Activated CD8-positive, alpha-beta memory T cell treated with anti-CD3 and anti-CD28 coated beads, Interleukin-2, amount 50 U/mL, for 1 hour (primary cell): ENCODE measurements at regions not wholly inside any gene's neighbourhood (a gene's known extent, or its start where the extent isn't known, plus 50 kb on each side); places are given as distances from the start of the nearest gene placed in this dataset.

ENCODE experiments used
- DNase-seq: peaks from one replicate; pipeline ENCODE4 v3.0.0-alpha.2; 2020; ENCODE audit errors: extremely low read depth

DNA sequence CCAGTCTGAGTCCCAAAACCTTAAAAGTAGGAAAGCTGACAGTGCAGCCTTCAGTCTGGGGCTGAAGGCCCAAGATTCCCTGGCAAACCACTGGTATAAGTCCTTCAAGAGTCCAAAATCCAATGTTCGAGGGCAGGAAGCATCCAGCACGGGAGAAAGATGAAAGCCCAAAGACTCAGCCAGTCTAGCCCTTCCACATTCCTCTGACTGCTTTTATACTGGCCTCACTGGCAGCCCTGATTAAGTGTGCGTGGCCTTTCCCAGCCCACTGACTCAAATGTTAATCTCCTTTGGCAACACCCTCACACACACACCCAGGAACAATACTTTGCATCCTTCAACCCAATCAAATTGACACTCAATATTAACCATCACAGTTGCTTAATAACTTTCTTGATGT, 372.1 kb upstream of the CCDC196 start:
- DNase-seq: no peak

DNA sequence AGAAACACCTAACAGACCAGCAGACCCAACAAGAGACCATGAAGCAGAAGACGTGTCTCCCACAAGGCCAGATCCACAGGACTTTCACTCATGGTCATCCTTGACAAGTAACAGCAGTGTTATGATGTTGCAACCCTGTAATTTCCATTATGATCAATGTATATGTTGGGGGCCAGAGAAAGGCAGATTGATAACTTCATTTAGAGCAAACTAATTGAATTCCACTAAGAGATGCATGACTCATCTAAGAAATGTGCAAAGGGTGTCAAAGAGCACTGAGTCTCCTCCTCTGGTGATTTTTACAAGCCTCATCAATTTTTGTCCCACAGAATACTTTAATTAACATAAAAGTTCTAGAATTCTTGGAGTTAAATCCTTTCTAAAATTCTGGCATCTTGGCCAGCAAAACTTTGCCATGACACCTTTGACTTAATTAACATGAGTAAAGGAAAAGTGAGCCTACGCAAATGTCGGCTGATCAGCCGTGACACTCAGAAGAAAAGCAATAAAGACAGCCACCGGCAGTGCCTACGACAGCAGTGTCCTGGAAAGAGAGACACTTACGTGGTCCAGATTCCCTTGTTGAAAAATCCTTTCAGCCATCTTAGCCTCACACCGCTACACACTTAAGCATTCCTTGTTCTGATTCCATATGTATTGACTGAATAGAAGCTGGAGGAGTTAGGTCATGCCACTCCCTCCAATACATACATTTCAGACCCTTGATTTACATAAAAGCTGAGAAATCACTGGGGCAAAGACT, 370.2 kb upstream of the CCDC196 start:
- DNase-seq: no peak

DNA sequence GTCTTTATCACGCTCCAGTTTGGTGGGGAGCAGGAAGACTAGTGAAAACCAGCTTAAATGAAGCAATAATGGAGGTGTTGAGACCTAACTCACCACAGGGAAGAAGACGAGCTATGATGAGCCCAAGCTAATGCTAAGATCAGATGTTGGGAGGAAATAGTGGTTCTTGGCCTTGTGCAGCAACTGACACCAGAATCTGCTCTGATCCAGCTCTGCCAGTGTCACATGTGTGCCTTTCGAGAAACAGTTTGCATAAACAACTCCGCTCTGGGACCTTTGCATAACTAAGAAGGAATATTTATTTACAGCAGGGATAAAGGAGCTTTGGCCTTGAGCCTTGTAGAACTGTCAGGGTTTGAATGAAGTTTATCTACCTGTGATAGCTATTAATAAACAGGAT, 369.4 kb upstream of the CCDC196 start:
- no peak for DNase-seq

DNA sequence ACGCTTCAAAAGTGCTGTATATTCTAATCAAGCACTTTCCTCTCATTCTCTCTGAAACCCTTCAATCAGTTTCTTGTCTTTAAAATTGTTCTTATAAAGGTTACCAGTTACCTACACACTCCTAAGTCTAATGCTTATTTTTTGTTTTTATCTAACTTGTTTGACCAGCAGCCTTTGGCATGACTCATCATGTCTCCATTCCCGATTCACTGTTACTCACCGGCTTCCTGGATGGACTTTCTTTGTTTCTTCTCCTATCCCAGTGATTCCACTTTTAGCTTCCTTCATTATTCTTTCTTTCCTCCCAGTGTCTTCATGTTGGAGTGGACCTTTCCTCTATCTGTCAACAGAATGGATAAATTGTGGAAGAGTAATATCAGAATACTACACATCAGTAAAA, 368.6 kb upstream of the CCDC196 start:
- no peak for DNase-seq

DNA sequence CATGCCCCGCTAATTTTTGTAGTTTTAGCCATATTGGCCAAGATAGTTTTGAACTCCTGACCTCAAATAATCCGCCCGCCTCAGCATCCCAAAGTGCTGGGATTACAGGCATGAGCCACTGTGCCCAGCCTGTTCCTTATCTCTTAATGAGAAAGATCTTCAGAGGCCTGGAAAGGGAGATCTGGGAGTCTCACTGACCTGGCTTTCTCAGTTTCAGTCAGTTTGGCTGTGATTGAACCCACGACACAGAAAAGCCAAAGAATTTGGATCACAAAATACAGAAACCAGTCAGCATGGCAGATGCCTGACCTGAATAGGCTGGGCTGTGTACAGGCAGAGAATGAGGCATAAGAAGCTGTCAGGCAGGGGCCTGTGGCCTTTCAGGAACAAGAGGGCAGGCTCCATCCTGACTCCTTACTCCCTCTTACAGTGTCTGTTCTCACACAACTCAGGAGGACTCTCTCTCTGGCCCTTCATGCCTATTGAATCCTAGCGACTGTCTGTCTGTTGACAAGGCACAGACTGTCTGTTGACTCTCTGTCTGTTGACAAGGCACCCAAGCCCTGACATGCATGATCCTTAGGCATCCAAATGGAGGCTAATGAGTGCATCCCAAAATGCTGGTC, 366.5 kb upstream of the CCDC196 start:
- DNase-seq: no peak

DNA sequence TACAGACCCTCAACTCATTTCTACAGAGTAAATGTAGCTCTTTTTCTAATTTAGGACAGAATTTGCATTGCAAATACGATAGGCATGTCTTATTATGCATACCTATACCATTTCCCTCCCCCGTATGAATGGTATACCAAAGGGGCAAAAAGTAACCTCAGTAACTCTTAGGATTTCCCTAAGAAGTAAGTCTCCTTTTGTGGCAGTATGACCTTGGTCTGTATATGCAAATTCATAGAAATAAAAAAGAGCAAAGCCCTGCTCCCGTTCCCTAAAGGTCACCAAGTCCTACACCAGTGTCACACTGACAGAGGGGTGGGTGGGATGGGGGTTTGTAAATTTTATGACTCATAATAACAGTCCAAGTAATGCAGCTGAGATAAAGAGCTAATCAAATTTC, 365.8 kb upstream of the CCDC196 start:
- DNase-seq: no peak

DNA sequence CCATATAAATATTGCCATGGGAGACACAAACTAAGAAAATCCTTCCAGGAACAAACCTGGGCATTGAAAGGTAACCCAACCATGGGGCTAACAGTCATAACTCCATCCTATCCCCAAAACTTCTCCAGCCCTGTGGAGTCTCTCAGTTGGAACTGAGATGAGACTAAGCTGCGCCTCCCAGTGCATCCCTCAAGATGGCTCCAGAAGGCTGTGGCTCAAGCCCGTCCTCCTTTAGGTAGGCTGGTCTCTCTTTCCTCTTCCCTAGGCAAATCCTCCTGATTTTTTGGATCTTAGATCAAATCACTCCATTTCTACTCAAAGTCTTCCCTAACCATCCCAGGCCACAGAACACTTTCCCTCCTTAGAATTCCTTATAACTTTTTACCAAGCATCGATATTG, 364.3 kb upstream of the CCDC196 start:
- DNase-seq: no peak

DNA sequence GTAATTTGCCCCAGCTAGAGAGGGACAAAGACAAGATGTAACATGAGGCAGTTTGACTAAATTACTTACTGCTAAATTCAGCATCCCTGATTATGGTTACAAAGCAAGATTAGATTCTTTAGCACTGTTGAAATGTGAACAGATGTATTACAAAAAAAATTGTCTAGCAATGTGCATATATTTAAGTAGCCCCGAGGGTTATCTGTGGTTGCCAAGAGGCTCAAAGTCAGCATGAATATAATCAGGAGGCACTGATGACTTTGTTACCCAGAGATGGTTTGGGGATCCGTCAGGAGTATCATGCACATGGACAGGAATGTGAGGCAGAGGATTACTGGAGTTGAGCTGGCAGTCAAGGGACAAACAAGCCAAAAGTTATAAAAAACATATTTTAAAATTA, 356.9 kb upstream of the CCDC196 start:
- no peak for DNase-seq

DNA sequence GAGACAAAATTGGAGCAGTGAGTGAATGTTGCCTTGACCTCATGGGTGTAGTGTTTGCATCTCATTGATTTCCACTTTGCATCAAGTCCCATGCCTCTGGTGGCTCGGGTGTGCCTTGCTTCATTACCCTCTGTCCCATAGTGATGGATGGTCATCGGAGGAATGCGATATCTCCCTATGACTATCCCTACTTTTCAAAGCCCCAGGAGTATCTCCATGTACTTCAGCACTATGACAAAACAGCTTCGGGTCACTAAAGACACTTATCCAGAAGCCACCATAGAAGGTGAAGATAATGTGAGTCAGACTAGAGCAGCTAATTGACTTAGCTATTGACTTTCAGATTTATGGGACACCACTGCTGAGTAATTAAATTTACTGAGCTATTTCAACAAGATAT, 355.1 kb upstream of the CCDC196 start:
- DNase-seq: no peak

DNA sequence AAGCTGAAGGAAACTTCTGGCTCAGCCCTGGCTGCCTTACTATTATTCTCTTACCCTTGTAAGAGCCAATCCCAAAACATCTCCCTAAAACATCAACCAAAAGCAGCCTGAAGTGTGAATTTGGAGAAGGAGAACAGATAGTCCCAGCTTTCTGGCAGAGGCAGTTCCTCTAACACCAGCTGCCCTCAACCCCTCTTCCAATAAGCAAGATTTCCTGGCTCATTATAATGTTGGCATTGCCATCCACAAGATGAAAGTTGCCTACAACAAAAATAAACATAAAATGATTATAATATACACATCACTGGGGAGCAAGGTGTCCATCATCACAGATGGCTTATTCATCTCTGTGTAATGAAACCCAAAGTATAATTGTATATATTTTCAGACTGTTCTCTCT, 352.5 kb upstream of the CCDC196 start:
- no peak for DNase-seq

DNA sequence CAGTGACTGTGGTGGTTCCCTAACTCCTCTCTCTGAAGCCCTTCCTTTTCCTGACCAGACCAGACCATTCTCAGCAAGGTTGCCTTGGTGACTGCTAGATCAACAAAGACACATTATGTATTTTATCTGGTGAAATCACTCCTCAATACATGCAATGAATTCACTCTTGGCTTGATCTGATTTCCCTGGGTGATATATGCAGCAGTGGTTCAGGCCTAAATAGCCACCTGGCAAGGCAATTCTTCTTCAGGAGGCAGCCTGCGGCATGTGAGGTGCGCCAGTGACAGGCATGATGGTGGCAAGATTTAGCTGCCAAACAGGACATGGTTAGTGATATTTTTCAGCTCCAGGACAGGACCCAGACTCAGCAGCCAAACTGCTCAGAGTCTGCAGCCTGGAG, 350.3 kb upstream of the CCDC196 start:
- DNase-seq: no peak

DNA sequence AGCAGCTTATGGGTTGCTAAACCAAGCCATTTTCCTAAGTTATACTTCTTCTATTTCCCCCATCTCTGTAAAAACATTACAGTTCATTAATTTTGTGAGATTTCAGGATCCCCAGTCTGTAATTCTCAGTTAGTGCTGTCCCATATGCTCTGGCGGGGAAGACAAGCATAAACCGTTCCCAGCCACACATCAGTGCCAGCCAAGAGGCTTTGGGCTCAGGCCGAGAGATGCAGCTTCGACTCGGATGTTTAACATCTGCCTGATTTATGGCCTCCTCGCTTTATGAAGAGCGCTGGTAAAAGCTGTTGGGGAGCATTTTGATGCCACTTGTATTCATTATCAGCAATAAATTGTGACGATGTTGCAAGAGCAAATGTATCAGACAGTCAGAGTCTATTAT, 349.1 kb upstream of the CCDC196 start:
- DNase-seq: no peak

DNA sequence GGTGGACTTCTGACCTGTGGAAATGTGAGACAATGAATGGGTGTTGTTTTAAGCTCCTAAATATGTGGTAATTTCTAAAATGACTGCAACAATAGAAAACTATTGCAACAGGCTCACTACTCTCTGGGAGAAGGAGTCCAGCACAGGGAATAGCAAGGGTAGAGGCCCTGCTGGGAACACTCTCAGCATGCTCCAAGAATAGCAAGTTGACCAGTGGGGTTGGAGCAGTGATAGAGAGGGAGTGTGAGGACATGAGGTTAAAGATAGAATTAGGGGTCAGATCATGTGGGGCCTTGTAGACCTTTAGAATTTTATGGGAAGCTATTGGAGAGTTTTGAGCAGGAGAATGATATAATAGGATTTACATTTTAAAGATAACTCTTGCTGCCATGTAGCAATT, 346.7 kb upstream of the CCDC196 start:
- DNase-seq: no peak

DNA sequence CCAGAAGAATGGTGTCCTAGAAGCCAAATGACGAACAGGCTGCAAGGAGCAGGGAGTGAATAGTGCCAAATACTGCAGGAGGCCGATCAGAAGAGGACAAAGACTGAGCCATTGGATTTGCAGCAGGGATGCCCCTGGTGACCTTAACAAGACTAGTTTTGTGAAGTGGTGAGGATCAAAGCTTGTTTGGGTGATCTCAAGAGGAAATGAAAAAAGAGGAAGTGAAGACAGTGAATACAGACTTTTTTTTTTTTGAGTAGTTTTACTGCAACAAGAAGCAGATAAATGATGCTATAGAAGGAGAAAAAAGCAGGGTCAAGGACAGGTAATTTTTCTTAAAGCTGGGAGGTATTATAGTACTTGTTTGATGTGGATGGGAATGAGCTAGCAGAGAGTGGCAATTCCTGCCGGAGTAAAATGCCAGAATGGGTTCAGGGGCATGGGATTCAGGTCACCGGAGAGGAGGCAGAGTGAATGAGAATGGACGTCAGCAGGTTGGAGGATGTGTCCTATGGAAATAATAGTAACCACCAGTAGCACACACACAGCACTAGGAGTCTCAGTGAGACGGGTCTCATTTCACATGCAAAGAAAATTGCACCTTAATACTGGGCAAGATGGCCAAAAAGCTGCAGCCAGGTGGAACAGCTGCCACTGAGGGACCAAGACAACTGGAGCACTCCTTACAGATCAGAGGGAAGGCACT, 345.8 kb upstream of the CCDC196 start:
- DNase-seq: no peak

DNA sequence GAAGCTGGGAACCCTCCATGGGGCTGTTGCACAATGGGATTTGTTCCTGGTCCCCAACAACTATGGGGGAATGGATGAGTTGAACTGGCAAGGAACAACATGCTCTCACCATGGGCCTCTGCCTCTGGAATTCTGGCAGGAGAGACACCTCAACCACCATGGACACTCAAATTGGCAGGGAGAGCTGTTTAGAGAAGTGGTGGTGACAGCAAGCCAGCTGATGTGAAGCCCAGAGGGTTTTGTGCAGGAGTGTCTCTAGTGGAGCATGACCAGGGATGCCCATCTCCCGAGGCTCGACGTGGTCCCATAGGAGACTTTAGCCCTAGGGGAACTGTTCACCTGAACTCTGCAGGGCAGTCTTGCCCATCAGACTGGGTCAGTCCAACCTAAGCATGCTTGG, 345.2 kb upstream of the CCDC196 start:
- no peak for DNase-seq

DNA sequence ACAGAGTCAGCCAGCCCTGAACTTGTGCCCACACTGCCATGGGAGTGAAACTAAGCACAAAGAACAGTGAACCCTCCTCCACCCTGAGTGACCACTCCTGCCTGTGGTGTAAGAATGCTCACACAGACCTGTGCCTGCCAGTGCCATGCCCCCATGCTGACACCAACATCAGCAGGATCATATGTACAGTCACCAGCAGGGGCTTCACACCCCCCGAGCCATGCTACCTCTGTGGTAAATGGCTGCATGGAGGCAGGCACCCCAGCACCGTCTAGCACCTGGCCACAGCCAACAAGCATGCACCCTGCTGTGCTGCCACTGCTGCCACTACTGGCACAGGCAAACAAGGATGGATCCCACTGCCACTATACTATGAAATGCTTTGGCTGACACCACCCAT, 344.4 kb upstream of the CCDC196 start:
- DNase-seq: no peak

DNA sequence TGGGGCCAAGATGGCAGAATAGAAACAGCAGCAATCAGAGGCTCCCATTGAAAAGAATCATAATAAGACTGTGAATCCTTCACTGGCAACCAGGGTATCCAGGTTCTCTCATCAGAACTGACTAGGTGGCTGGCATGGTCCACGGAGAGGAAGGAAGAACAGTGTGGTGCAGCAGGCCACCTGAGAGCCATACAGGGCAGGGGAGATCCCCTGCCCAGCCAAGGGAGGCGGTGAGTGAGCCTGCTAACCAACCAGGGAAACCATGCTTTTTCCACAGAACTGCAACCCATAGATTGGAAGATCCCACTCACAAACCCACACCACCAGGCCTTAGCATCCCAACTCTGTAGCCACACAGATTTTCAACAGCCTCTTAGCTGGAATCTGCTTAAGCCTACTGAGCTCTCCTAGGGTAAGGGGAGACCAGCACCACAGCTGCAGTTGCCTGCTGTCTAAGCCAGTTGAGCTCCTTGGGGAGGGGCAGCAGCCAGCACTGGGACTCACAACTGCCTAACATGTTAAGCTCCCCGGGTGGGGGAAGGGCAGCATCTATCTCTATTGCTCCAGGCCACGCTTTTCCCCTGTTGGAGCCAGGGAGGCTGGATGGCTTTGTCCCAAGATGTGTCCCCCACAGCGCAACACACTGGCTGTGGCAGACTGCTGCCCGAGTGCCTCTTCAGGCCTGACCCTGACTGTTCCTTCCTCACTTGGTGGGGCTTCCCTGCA, 342.6 kb upstream of the CCDC196 start:
- no peak for DNase-seq

DNA sequence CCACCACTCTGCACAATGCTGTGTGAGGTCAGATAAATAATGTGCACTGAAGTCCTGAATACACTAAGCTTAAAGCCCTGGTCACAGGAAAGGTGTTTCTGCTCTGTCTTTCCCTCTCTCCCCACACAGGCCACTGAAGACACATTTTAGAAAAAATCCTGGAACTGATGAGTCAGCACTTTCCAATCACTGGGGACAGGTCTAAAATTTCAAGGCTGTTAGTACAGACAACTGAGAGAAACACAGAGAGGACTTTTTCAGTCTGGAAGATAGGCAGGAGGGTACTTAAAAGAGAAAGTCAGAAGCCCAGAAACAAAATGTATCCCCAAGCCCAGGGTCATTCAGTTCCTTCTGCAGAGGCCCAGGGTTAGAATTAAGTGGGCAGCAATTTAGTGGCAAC, 333.9 kb upstream of the CCDC196 start:
- DNase-seq: no peak

DNA sequence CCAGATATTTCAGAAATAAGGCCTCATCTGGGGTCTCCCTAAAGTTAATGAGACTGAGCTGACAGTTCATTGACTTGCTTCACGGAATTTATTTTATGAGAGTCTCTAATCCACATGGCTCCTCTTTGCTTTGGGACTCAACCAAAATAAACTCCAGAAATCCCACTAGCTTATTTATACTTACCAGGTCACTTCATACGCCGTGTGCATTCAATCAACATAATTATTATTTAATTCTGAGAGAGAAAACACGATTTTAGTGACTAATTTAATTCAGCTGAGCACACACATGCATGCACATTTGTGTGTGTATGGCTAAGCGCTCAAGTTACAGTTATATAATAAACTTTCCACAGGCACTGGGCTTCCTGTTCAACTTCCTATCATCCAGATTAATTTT, 333.4 kb upstream of the CCDC196 start:
- no peak for DNase-seq

DNA sequence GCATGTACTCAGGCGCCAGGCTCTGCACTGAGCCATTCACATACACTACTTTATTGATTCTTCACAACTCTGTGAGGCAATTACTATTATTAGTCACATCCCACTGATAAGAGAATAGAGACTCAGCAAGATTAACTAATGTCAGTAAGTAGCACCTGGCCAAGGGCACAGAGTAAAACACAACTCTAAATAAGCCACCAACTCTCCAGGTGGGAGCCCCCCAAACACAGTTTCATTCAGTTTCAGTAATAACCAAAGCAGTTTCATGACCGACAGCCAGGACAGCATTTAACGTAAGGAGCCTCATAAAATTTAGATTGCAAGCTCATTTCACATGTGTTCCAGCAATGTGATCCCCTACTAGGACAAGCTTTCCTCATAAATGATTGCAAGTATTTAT, 323.1 kb upstream of the CCDC196 start:
- no peak for DNase-seq

DNA sequence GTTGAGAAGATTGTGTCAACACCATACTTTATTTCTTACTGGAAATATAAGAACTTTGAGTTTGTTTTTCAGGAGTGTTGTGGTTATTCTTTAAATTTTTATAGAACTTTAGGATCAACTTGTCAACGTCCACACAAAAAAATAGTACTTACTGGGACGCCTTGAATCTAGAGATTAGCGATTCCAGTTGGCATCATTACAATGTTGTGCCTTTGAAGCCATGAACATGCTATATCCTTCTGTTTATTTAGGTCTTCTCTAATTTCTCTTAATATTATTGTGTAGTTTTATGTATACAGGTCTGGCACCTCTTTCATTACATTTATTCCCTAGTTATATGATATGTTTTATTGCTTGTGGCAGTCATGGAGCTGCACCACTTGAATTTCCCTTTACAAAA, 320.8 kb upstream of the CCDC196 start:
- DNase-seq: no peak

DNA sequence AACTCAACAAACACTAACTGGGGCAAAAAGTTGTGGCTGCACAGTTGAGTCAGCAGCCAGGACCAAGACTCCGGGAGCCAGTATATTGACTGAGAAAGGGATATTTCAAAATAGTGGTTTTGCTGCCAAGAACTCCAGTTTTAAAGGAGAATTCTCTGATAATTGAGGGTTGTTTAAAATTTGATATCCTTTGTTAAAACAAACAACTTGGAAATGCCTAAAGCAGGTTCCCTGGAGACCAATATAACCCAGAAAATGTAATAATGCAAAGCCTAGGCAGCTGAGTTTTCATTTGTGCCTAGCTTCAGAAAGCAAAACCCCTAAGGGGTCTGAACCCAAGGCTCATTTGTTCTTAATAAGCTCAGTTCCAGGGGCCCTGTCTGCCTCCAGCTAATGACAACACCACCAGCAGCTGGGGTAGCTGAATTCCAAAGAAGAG, 311.7 kb upstream of the CCDC196 start:
- DNase-seq: no peak

DNA sequence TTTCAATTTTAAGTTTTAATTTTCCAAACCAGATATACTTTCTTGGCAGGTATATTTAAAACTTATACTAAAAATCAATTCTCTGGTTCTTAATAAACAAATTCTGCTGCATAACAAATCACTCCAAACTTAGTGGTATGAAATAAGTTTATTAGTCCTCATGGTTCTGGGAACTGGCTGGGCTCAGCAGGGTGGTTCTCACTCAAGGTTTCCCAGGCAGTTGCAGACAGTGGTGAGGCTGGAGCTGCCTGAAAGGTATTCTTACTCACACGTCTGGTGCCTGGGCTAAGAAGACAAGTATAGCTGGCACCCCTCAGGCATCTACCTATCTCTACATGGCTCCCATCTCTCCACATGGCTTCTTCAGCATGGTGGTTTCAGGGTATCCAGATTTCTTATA, 308.2 kb upstream of the CCDC196 start:
- no peak for DNase-seq
